SU-DHL-6 (cell line): ENCODE measurements at regions not wholly inside any gene's neighbourhood (a gene's known extent, or its start where the extent isn't known, plus 50 kb on each side); places are given as distances from the start of the nearest gene placed in this dataset.

Source experiments
- H2AFZ ChIP-seq: fragments of 200-600 bp; sonication (generic); 2 replicates; pipeline ENCODE4 v1.6.1; 2014; ENCODE audit warnings: low read depth, mild to moderate bottlenecking, moderate library complexity, mixed read lengths, antibody characterized with exemption, low read length; ENCODE audit not compliant: severe bottlenecking
- H3F3A ChIP-seq: fragments of 200-600 bp; shearing (Covaris generic); 2 replicates; pipeline ENCODE4 v1.6.0; 2016; ENCODE audit warnings: antibody characterized with exemption, mild to moderate bottlenecking; ENCODE audit not compliant: insufficient read depth
- H3K27ac ChIP-seq: fragments of 200-600 bp; sonication (generic); 2 replicates; pipeline ENCODE4 v1.5.1; 2016; ENCODE audit warnings: low read depth, mild to moderate bottlenecking, low read length, moderate library complexity, mixed read lengths
- H3K27me3 ChIP-seq: fragments of 200-600 bp; sonication (generic), shearing (Covaris generic); 2 replicates; pipeline ENCODE4 v1.6.0; 2014; ENCODE audit warnings: mild to moderate bottlenecking, low read length
- H3K36me3 ChIP-seq: fragments of 200-600 bp; sonication (generic); 2 replicates; pipeline ENCODE4 v1.6.1; 2014; ENCODE audit warnings: mild to moderate bottlenecking, low read length, mixed read lengths
- H3K4me2 ChIP-seq: fragments of 300-600, 200-600 bp; shearing (Covaris generic), sonication (generic); 2 replicates; pipeline ENCODE4 v1.6.0; 2014; ENCODE audit warnings: low read length, low read depth, mild to moderate bottlenecking; ENCODE audit not compliant: poor library complexity, severe bottlenecking
- H3K4me3 ChIP-seq: fragments of 200-600 bp; sonication (generic); 2 replicates; pipeline ENCODE4 v1.5.1; 2014; ENCODE audit warnings: antibody characterized with exemption, low read length, mild to moderate bottlenecking, mixed read lengths; ENCODE audit not compliant: insufficient read depth, poor library complexity, severe bottlenecking
- H3K79me2 ChIP-seq: fragments of 200-600 bp; sonication (generic); 2 replicates; pipeline ENCODE4 v1.6.1; 2014; ENCODE audit warnings: mild to moderate bottlenecking, low read length, moderate library complexity; ENCODE audit not compliant: insufficient read depth
- H3K9ac ChIP-seq: fragments of 200-600 bp; sonication (generic); 2 replicates; pipeline ENCODE4 v1.7.0; 2014; ENCODE audit warnings: mild to moderate bottlenecking, low read length
- H3K9me2 ChIP-seq: fragments of 200-600 bp; sonication (generic); replicated peaks from 2 replicates; pipeline ENCODE4 v1.6.1; 2014; ENCODE audit warnings: low read length; ENCODE audit not compliant: insufficient read depth
- H3K9me3 ChIP-seq: fragments of 200-600 bp; sonication (generic); 2 replicates; pipeline ENCODE4 v1.6.1; 2014; ENCODE audit warnings: low read length, mixed read lengths; ENCODE audit not compliant: insufficient read depth
- H4K20me1 ChIP-seq: fragments of 200-600 bp; sonication (generic); 2 replicates; pipeline ENCODE4 v1.6.1; 2014; ENCODE audit warnings: low read depth, mild to moderate bottlenecking, antibody characterized with exemption, low read length, moderate library complexity, mixed read lengths
- EZH2phosphoT487 ChIP-seq: fragments of 200-600 bp; sonication (generic), shearing (Covaris generic); conservative IDR thresholded peaks from 2 replicates; pipeline ENCODE4 v1.6.1; 2018; ENCODE audit warnings: mild to moderate bottlenecking, antibody characterized with exemption, low read length, moderate library complexity, mixed read lengths
- TF ChIP-seq, protein P1 (sequence below): fragments of 200-600 bp; sonication (generic); IDR thresholded peaks from one replicate; pipeline ENCODE4 v1.5.1; 2017; ENCODE audit warnings: antibody characterized with exemption, mild to moderate bottlenecking, low read length, moderate library complexity; ENCODE audit not compliant: insufficient read depth, poor library complexity, severe bottlenecking

DNA sequence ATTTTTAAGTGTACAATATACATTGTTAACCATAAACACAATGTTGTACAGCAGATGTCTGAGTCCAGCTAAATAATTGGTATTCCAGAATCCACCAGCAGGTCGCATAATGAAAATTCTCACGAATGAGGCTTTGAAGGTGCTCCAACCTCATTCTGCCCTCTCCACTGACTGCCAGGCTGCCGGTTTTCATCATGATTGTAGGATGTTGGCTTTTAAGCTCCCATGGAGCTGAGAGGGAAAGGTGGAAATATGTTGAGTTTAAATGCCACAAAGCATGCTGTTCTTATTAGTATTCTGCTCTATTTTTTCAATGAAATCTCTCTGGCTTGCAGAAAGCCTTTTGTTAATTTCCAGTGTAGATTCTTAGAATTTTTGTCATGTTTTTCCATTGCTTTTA, 337.2 kb upstream of the DDI1 start:
- Histone ChIP-seq H3K27ac (no peak overlapping the region), H3K9me2 (no peaks in the 10 kb centered on the region), H2AFZ (no peak overlapping the region), H3K4me3 (no peak overlapping the region), H3F3A (no peaks in the 10 kb centered on the region), H4K20me1 (no peaks in the 10 kb centered on the region), H3K27me3 (no peaks in the 10 kb centered on the region), H3K9me3 (peaks cover 7% of the 10 kb centered on the region; the same call in 1 of the 2 replicates), H3K36me3 (no peaks in the 10 kb centered on the region), H3K9ac (no peak overlapping the region), H3K4me2 (no peak overlapping the region), H3K79me2 (no peaks in the 10 kb centered on the region)
- no peak for TF ChIP-seq EZH2phosphoT487
- TF ChIP-seq, protein P1, sequence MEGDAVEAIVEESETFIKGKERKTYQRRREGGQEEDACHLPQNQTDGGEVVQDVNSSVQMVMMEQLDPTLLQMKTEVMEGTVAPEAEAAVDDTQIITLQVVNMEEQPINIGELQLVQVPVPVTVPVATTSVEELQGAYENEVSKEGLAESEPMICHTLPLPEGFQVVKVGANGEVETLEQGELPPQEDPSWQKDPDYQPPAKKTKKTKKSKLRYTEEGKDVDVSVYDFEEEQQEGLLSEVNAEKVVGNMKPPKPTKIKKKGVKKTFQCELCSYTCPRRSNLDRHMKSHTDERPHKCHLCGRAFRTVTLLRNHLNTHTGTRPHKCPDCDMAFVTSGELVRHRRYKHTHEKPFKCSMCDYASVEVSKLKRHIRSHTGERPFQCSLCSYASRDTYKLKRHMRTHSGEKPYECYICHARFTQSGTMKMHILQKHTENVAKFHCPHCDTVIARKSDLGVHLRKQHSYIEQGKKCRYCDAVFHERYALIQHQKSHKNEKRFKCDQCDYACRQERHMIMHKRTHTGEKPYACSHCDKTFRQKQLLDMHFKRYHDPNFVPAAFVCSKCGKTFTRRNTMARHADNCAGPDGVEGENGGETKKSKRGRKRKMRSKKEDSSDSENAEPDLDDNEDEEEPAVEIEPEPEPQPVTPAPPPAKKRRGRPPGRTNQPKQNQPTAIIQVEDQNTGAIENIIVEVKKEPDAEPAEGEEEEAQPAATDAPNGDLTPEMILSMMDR = no peak

DNA sequence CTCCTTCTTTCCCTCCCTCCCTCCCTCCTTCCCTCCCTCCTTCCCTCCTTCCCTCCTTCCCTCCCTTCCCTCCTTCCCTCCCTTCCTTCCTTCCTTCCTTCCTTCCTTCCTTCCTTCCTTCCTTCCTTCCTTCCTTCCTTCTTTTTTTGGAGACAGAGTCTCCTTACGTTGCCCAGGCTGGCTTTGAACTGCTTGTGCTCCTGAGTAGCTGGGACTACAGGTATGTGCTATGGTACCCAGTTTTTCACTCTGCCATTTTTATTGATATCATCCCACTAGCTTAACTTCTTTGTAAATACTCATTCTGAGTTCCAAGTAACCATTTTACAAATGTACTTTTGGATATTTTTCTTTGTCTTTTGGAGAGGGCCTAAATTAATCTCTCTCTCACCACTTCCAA, 336.8 kb upstream of the DDI1 start:
- Histone ChIP-seq H2AFZ (no peak overlapping the region), H4K20me1 (no peaks in the 10 kb centered on the region), H3F3A (no peaks in the 10 kb centered on the region), H3K4me3 (no peak overlapping the region), H3K36me3 (no peaks in the 10 kb centered on the region), H3K79me2 (no peaks in the 10 kb centered on the region), H3K4me2 (no peak overlapping the region), H3K27ac (no peak overlapping the region), H3K9me2 (no peaks in the 10 kb centered on the region), H3K9ac (no peak overlapping the region), H3K9me3 (peaks cover 7% of the 10 kb centered on the region; the same call in 1 of the 2 replicates), H3K27me3 (no peaks in the 10 kb centered on the region)
- no peak for TF ChIP-seq EZH2phosphoT487
- TF ChIP-seq, protein P1 = no peak

DNA sequence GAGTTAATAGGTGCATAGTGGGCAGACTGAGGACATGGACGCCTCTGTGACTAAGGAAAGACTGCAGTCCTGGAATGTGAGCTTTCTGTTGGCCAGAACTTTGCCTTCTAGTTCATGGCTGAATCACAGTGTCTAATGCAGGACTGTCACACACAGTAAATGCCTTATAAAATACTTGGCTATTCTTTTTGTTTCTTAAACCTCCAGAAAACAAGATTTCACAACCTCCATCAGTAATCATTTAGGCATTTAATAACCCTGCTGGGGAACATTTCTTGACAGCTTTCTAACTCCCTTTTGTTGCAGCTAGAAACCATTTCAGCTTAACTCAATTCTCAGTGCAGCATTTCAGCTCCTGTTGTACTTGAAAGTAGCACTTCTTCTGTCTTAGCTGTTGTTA, 335.8 kb upstream of the DDI1 start:
- H3K9me3 ChIP-seq = peaks cover 7% of the 10 kb centered on the region; the same call in 1 of the 2 replicates
- no peak overlapping the region for H2AFZ ChIP-seq
- no peaks in the 10 kb centered on the region for H3K27me3 ChIP-seq
- no peak overlapping the region for H3K4me2 ChIP-seq
- H3K4me3 ChIP-seq = no peak overlapping the region
- H3K9ac ChIP-seq = no peak overlapping the region
- H3K27ac ChIP-seq = no peak overlapping the region
- H3K79me2 ChIP-seq = no peaks in the 10 kb centered on the region
- no peaks in the 10 kb centered on the region for H3K9me2 ChIP-seq
- no peaks in the 10 kb centered on the region for H3K36me3 ChIP-seq
- TF ChIP-seq, protein P1 = no peak
- no peak for TF ChIP-seq EZH2phosphoT487
- H3F3A ChIP-seq = no peaks in the 10 kb centered on the region
- H4K20me1 ChIP-seq = no peaks in the 10 kb centered on the region
